Progenitor cell of endocrine pancreas (in vitro differentiated cells): ENCODE measurements at regions not wholly inside any gene's neighbourhood (a gene's known extent, or its start where the extent isn't known, plus 50 kb on each side); places are given as distances from the start of the nearest gene placed in this dataset.

ENCODE experiments used
- DNase-seq: peaks from one replicate; pipeline ENCODE4 v3.0.0; 2021; ENCODE audit warnings: low spot score; ENCODE audit not compliant: unreplicated experiment
- H3K27ac Mint-ChIP-seq: 2 replicates; pipeline ENCODE4 v1.8.0; 2021; ENCODE audit warnings: mild to moderate bottlenecking, moderate library complexity, mixed read lengths
- H3K27me3 Mint-ChIP-seq: 2 replicates; pipeline ENCODE4 v1.8.0; 2021; ENCODE audit warnings: mixed read lengths
- H3K36me3 Mint-ChIP-seq: 2 replicates; pipeline ENCODE4 v1.8.0; 2022; ENCODE audit warnings: mixed read lengths; ENCODE audit not compliant: insufficient read depth
- H3K4me1 Mint-ChIP-seq: 2 replicates; pipeline ENCODE4 v1.8.0; 2021; ENCODE audit warnings: low read depth, mixed read lengths
- H3K4me3 Mint-ChIP-seq: 2 replicates; pipeline ENCODE4 v1.8.0; 2021; ENCODE audit warnings: low read depth, mild to moderate bottlenecking, moderate library complexity, mixed read lengths
- H3K9me3 Mint-ChIP-seq: 2 replicates; pipeline ENCODE4 v1.8.0; 2021; ENCODE audit warnings: low read depth, mixed read lengths
- CTCF ChIP-seq: fragments of 200-600 bp; sonication (generic); IDR thresholded peaks from one replicate; pipeline ENCODE4 v1.5.0; 2021; ENCODE audit warnings: antibody characterized with exemption, mild to moderate bottlenecking; ENCODE audit not compliant: unreplicated experiment

GRCh38 chr2:196558497-196558896 lies 81.0 kb upstream of the CCDC150 start:
- Mint-ChIP-seq H3K27me3 (no peaks in the 10 kb centered on the region), H3K36me3 (peaks cover 9% of the 10 kb centered on the region), H3K4me3 (no peak overlapping the region)

GRCh38 chr2:196563876-196564275 lies 75.6 kb upstream of the CCDC150 start:
- H3K9me3 Mint-ChIP-seq = peaks cover 7% of the 10 kb centered on the region
- DNase-seq = no peak
- no peak for TF ChIP-seq CTCF
- no peaks in the 10 kb centered on the region for H3K4me1 Mint-ChIP-seq
- H3K4me3 Mint-ChIP-seq = no peak overlapping the region
- no peak overlapping the region for H3K27ac Mint-ChIP-seq
- H3K36me3 Mint-ChIP-seq = peaks cover 7% of the 10 kb centered on the region
- no peaks in the 10 kb centered on the region for H3K27me3 Mint-ChIP-seq

More at GRCh38 chr2:196558497-196558896, 81.0 kb upstream of the CCDC150 start:
- Mint-ChIP-seq H3K4me1 (no peaks in the 10 kb centered on the region), H3K27ac (no peak overlapping the region), H3K9me3 (peaks cover 7% of the 10 kb centered on the region)
- no peak for DNase-seq
- no peak for TF ChIP-seq CTCF

GRCh38 chr2:196565106-196565765 lies 74.3 kb upstream of the CCDC150 start:
- Mint-ChIP-seq H3K27me3 (no peaks in the 10 kb centered on the region), H3K36me3 (peaks cover 7% of the 10 kb centered on the region), H3K9me3 (peaks cover 7% of the 10 kb centered on the region), H3K4me3 (no peak overlapping the region), H3K27ac (no peak overlapping the region), H3K4me1 (peaks cover 2% of the 10 kb centered on the region)
- no peak for DNase-seq
- no peak for TF ChIP-seq CTCF

- Mint-ChIP-seq H3K36me3 (peaks cover 6% of the 10 kb centered on the region), H3K4me1 (peaks cover 2% of the 10 kb centered on the region), H3K4me3 (no peak overlapping the region)
These were observed 73.5 kb upstream of the CCDC150 start for GRCh38 chr2:196565982-196566381.

GRCh38 chr2:196566961-196567666 lies 72.4 kb upstream of the CCDC150 start:
- H3K27me3 Mint-ChIP-seq = no peaks in the 10 kb centered on the region
- no peak for TF ChIP-seq CTCF
- peaks cover 2% of the 10 kb centered on the region for H3K4me1 Mint-ChIP-seq
- H3K36me3 Mint-ChIP-seq = no peaks in the 10 kb centered on the region
- no peak overlapping the region for H3K27ac Mint-ChIP-seq
- no peak for DNase-seq
- no peaks in the 10 kb centered on the region for H3K9me3 Mint-ChIP-seq
- H3K4me3 Mint-ChIP-seq = no peak overlapping the region

More at GRCh38 chr2:196565982-196566381, 73.5 kb upstream of the CCDC150 start:
- no peaks in the 10 kb centered on the region for H3K27me3 Mint-ChIP-seq
- DNase-seq = no peak
- H3K9me3 Mint-ChIP-seq = peaks cover 7% of the 10 kb centered on the region
- TF ChIP-seq CTCF = no peak
- no peak overlapping the region for H3K27ac Mint-ChIP-seq
